K562 (cell line): ENCODE measurements at regions not wholly inside any gene's neighbourhood (a gene's known extent, or its start where the extent isn't known, plus 50 kb on each side); places are given as distances from the start of the nearest gene placed in this dataset.

ENCODE experiments used
- ATAC-seq: fragments of 200-7000 bp; cut with Tn5 transposase; 3 replicates; pipeline ENCODE4 v1.9.1; 2020; ENCODE audit warnings: moderate library complexity
- BruUV-seq: library from RNA; stranded (reverse); fragments of 400-500 nt; replicated peaks from 2 replicates; lab custom pipeline; 2021; lab: Mats Ljungman, UMichigan
- CTCF ChIA-PET: fragments of 300-600 bp; formaldehyde crosslinking; extraction: SDS; loops from one replicate; lab custom pipeline; 2021; ENCODE audit warnings: low intra/inter-chr PET ratio; lab: Yijun Ruan, JAX
- POLR2A ChIA-PET: fragments of 300-600, 350-650 bp; sonication (Branson Sonifier 250); formaldehyde crosslinking; extraction: SDS; loops from one replicate; lab custom pipeline; 2021; ENCODE audit warnings: antibody characterized with exemption, inconsistent platforms; lab: Yijun Ruan, JAX
- DNase-seq, 4 experiments: peaks; one replicate each; pipeline versions ENCODE4 v3.0.0 to v3.0.0-alpha.2; 2011 to 2018; ENCODE audit warnings: low spot score in 3 of 4, mixed read lengths in 3 of 4; ENCODE audit errors: extremely low read depth in 1 of 4
- FAIRE-seq: peaks from 2 replicates; lab custom pipeline; 2011; peaks lifted over from hg19 to GRCh38; lab: Jason Lieb, UNC
- H2AFZ ChIP-seq: 2 replicates; pipeline ENCODE4 v1.6.0; 2011; ENCODE audit warnings: low read depth, low read length, control low read depth, inconsistent platforms
- H3K27ac ChIP-seq: fragments of 200-600 bp; 3 replicates; pipeline ENCODE4 v1.8.0; 2011; ENCODE audit warnings: low read depth, mild to moderate bottlenecking, control low read depth, inconsistent platforms, low read length, moderate library complexity, mixed read lengths; ENCODE audit errors: extremely low read depth
- H3K27me3 ChIP-seq, 2 experiments: fragments of 300-600 bp in 1 of 2; 2 replicates in 1 of 2; 3 replicates in 1 of 2; pipeline versions ENCODE4 v1.6.0 to v1.8.0; 2011; ENCODE audit warnings: inconsistent platforms in 2 of 2, low read length in 2 of 2, mild to moderate bottlenecking in 1 of 2, mixed read lengths in 1 of 2, moderate library complexity in 1 of 2; ENCODE audit not compliant: control insufficient read depth in 2 of 2, insufficient read depth in 2 of 2
- H3K36me3 ChIP-seq: fragments of 300-600 bp; 3 replicates; pipeline ENCODE4 v1.8.0; 2011; ENCODE audit warnings: mild to moderate bottlenecking, low read length, inconsistent platforms; ENCODE audit not compliant: control insufficient read depth, insufficient read depth
- H3K4me1 ChIP-seq, 2 experiments: fragments of 200-600 bp in 1 of 2; replicated peaks in 1 of 2; 2 replicates in 1 of 2; 3 replicates in 1 of 2; pipeline versions ENCODE4 v1.5.1 to v1.8.0; 2011; ENCODE audit warnings: inconsistent platforms in 2 of 2, low read length in 2 of 2, mild to moderate bottlenecking in 1 of 2, mixed read lengths in 1 of 2, moderate library complexity in 1 of 2; ENCODE audit not compliant: control insufficient read depth in 2 of 2, insufficient read depth in 2 of 2
- H3K4me2 ChIP-seq: 2 replicates; pipeline ENCODE4 v1.6.1; 2011; ENCODE audit warnings: low read length, control low read depth, inconsistent platforms, mixed read lengths; ENCODE audit not compliant: insufficient read depth
- H3K4me3 ChIP-seq: fragments of 200-600 bp; sonication (generic), shearing (Covaris generic); 2 replicates; pipeline ENCODE4 v1.5.1; 2016; ENCODE audit warnings: control low read depth, inconsistent platforms
- H3K79me2 ChIP-seq: fragments of 200-600 bp; 3 replicates; pipeline ENCODE4 v1.8.0; 2011; ENCODE audit warnings: low read length, inconsistent platforms; ENCODE audit not compliant: control insufficient read depth, insufficient read depth
- H3K9ac ChIP-seq, 2 experiments: 2 replicates each; pipeline versions ENCODE4 v1.6.0 to v1.6.1; 2011; ENCODE audit warnings: low read depth in 2 of 2, low read length in 2 of 2, control low read depth in 1 of 2, inconsistent platforms in 1 of 2, mild to moderate bottlenecking in 1 of 2, mixed read lengths in 1 of 2; ENCODE audit not compliant: insufficient read depth in 1 of 2
- H3K9me1 ChIP-seq: one replicate; pipeline ENCODE4 v1.6.0; 2011; ENCODE audit warnings: inconsistent platforms, mild to moderate bottlenecking, low read length, moderate library complexity; ENCODE audit not compliant: control insufficient read depth, insufficient read depth
- H3K9me3 ChIP-seq: replicated peaks from 2 replicates; pipeline ENCODE4 v1.5.1; 2011; ENCODE audit warnings: low read depth, low read length, inconsistent platforms; ENCODE audit not compliant: control insufficient read depth, insufficient read depth
- H4K20me1 ChIP-seq: replicated peaks from 2 replicates; pipeline ENCODE4 v1.6.1; 2011; ENCODE audit warnings: low read length, inconsistent platforms, mixed read lengths; ENCODE audit not compliant: control insufficient read depth, insufficient read depth
- CBX5 ChIP-seq: IDR thresholded peaks from 2 replicates; pipeline ENCODE4 v1.6.1; 2014; ENCODE audit warnings: low read depth, borderline replicate concordance
- HDGF ChIP-seq: fragments of 450-650 bp; IDR thresholded peaks from 2 replicates; pipeline ENCODE4 v1.6.1; 2016
- MEF2D ChIP-seq: conservative IDR thresholded peaks from 2 replicates; pipeline ENCODE4 v1.6.1; 2016; ENCODE audit warnings: low read depth, missing genetic modification characterization, missing compliant biosample characterization
- NCOR1 ChIP-seq: fragments of 450-650 bp; IDR thresholded peaks from 2 replicates; pipeline ENCODE4 v1.6.1; 2016; ENCODE audit warnings: mild to moderate bottlenecking, moderate library complexity
- RAD51 ChIP-seq: fragments of 450-650 bp; IDR thresholded peaks from 2 replicates; pipeline ENCODE4 v1.7.1; 2016; ENCODE audit warnings: low read depth, mild to moderate bottlenecking, borderline replicate concordance
- RBM25 ChIP-seq: fragments of 200-400 bp; formaldehyde crosslinking; IDR thresholded peaks from 2 replicates; pipeline ENCODE4 v1.6.1; 2018; ENCODE audit warnings: low read length, low read depth, moderate library complexity; ENCODE audit not compliant: severe bottlenecking
- SMARCB1 ChIP-seq: IDR thresholded peaks from 2 replicates; pipeline ENCODE4 v1.6.1; 2011; ENCODE audit warnings: improper control_type of control experiment, low read depth; ENCODE audit not compliant: insufficient read length
- ZNF232 ChIP-seq: sonication (generic); formaldehyde crosslinking; IDR thresholded peaks from 2 replicates; pipeline ENCODE4 v1.8.0; 2022; ENCODE audit warnings: mild to moderate bottlenecking, missing genetic modification reagents
- ZNF436 ChIP-seq: fragments of 250-450, 450-650 bp; sonication (Bioruptor Pico); formaldehyde crosslinking; IDR thresholded peaks from 2 replicates; pipeline ENCODE4 v1.7.0; 2020; ENCODE audit warnings: mild to moderate bottlenecking
- ZSCAN32 ChIP-seq: fragments of 450-650 bp; formaldehyde crosslinking; IDR thresholded peaks from 2 replicates; pipeline ENCODE4 v1.4.0; 2020; ENCODE audit warnings: mild to moderate bottlenecking, moderate library complexity
- WGBS: fragments of 100-300 bp; shearing (Covaris generic); methylation state at CpG from one replicate; pipeline ENCODE4 v1.1.6; 2016; ENCODE audit warnings: low coverage, mixed read lengths; ENCODE audit not compliant: insufficient coverage; ENCODE audit errors: missing lambda C conversion rate; 5-methylcytosine and 5-hydroxymethylcytosine counted together
- in situ Hi-C: fragments of 300-500 bp; cut with MboI; formaldehyde crosslinking; loops from 4 replicates; pipeline ENCODE4 v1.15.0; 2018; ENCODE audit warnings: inconsistent platforms, mixed read lengths
- intact Hi-C: fragments of 100-400 bp; cut with micrococcal nuclease; formaldehyde crosslinking; loops from 2 replicates; pipeline ENCODE4 v1.14.2; 2022
- TF ChIP-seq, protein P1 (sequence below): sonication (generic); formaldehyde crosslinking; IDR thresholded peaks from 2 replicates; pipeline ENCODE4 v1.8.1; 2023; ENCODE audit warnings: mild to moderate bottlenecking, missing genetic modification reagents
- TF ChIP-seq, protein P2 (sequence below): sonication (generic); formaldehyde crosslinking; IDR thresholded peaks from 2 replicates; pipeline ENCODE4 v1.8.1; 2023; ENCODE audit warnings: mild to moderate bottlenecking, missing genetic modification reagents
- TF ChIP-seq, protein P3 (sequence below): sonication (generic); formaldehyde crosslinking; IDR thresholded peaks from 2 replicates; pipeline ENCODE4 v1.8.0; 2022; ENCODE audit warnings: mild to moderate bottlenecking, missing genetic modification reagents
- TF ChIP-seq, protein P4 (sequence below): fragments of 450-650 bp; IDR thresholded peaks from 2 replicates; pipeline ENCODE4 v1.6.1; 2016; ENCODE audit warnings: low read depth, mild to moderate bottlenecking, moderate library complexity

DNA sequence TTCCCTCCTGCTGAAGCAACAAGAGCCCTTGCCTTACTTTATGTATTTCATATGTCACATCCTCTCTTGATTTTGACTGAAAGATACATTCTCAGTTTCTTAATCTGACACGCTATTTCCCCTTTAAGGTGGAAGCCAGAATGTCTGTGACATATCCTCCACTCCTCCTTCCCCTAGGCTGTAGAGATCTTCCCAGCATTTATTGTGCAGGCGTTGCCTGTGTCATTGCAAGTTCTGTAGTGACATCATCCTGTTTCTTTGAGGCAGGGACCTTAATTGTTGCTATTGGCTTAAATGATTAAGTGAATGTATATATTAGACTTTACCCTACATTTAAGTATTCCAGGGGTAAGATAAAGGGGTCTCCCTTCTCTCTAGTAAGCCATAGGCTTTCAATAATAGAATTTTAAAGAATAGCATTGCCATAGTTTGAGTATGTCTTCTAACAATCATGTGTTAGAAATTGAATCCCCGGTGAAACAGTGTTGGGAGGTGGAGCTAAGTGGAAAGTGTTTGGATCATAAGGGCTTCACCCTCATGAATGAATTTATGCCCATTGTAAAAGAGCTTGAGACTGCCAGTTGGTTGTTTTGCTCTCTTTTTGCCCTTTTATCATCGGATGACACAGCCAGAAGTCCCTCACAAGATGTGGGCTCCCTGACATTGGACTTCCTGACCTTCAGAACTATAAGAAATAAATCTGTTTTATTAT, 189.5 kb upstream of the CDC14C start:
- Histone ChIP-seq H2AFZ (no peak overlapping the region), H4K20me1 (no peaks in the 10 kb centered on the region), H3K9me3 (no peaks in the 10 kb centered on the region), H3K4me1 (no peaks in the 10 kb centered on the region), H3K9me1 (no peaks in the 10 kb centered on the region), H3K79me2 (no peaks in the 10 kb centered on the region), H3K9ac (no peak overlapping the region), H3K27ac (no peak overlapping the region), H3K4me3 (no peak overlapping the region), H3K4me2 (no peak overlapping the region), H3K36me3 (no peaks in the 10 kb centered on the region), H3K27me3 (no peaks in the 10 kb centered on the region)
- no TSS peak for BruUV-seq
- in situ Hi-C loops, result no loop called here
- TF ChIP-seq ZSCAN32 (CRISPR knock-in tag) (no peak), SMARCB1 (no peak), HDGF (no peak), ZNF232 (CRISPR knock-in tag) (no peak), CBX5 (no peak), MEF2D (tag) (no peak), ZNF436 (CRISPR knock-in tag) (no peak), RBM25 (no peak), NCOR1 (no peak), RAD51 (no peak)
- TF ChIP-seq, protein P1, sequence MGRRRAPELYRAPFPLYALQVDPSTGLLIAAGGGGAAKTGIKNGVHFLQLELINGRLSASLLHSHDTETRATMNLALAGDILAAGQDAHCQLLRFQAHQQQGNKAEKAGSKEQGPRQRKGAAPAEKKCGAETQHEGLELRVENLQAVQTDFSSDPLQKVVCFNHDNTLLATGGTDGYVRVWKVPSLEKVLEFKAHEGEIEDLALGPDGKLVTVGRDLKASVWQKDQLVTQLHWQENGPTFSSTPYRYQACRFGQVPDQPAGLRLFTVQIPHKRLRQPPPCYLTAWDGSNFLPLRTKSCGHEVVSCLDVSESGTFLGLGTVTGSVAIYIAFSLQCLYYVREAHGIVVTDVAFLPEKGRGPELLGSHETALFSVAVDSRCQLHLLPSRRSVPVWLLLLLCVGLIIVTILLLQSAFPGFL (CRISPR knock-in tag), result no peak
- TF ChIP-seq, protein P2, sequence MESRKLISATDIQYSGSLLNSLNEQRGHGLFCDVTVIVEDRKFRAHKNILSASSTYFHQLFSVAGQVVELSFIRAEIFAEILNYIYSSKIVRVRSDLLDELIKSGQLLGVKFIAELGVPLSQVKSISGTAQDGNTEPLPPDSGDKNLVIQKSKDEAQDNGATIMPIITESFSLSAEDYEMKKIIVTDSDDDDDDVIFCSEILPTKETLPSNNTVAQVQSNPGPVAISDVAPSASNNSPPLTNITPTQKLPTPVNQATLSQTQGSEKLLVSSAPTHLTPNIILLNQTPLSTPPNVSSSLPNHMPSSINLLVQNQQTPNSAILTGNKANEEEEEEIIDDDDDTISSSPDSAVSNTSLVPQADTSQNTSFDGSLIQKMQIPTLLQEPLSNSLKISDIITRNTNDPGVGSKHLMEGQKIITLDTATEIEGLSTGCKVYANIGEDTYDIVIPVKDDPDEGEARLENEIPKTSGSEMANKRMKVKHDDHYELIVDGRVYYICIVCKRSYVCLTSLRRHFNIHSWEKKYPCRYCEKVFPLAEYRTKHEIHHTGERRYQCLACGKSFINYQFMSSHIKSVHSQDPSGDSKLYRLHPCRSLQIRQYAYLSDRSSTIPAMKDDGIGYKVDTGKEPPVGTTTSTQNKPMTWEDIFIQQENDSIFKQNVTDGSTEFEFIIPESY (CRISPR knock-in tag), result no peak
- TF ChIP-seq, protein P3, sequence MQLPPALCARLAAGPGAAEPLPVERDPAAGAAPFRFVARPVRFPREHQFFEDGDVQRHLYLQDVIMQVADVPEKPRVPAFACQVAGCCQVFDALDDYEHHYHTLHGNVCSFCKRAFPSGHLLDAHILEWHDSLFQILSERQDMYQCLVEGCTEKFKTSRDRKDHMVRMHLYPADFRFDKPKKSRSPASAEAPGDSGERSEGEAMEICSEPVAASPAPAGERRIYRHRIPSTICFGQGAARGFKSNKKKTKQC (CRISPR knock-in tag), result no peak
- TF ChIP-seq, protein P4, sequence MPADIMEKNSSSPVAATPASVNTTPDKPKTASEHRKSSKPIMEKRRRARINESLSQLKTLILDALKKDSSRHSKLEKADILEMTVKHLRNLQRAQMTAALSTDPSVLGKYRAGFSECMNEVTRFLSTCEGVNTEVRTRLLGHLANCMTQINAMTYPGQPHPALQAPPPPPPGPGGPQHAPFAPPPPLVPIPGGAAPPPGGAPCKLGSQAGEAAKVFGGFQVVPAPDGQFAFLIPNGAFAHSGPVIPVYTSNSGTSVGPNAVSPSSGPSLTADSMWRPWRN, result no peak
- WGBS, result 4% methylated on average over 4 of the region's 4 CpGs
- no peak for ATAC-seq
- intact Hi-C loops, result no loop called here
- no peak for DNase-seq
- FAIRE-seq, result no peak
- ChIA-PET POLR2A (no interaction called here), CTCF (no interaction called here)
